Right atrium auricular region (tissue), 2 donors: ENCODE measurements at regions not wholly inside any gene's neighbourhood (a gene's known extent, or its start where the extent isn't known, plus 50 kb on each side); places are given as distances from the start of the nearest gene placed in this dataset.

Source experiments
- DNase-seq: peaks from one replicate; pipeline ENCODE4 v3.0.0-alpha.2; 2019; ENCODE audit warnings: low spot score
- H3K27ac ChIP-seq, 2 donors: fragments of 200-600 bp; sonication (generic); 1 replicate in 1 of 2; 2 replicates in 1 of 2; pipeline ENCODE4 v1.5.1; 2016 to 2019
- H3K27me3 ChIP-seq, 2 donors: fragments of 200-600 bp; sonication (generic); one replicate each; pipeline versions ENCODE4 v1.5.1 to v1.6.0; 2017 to 2019
- H3K36me3 ChIP-seq: fragments of 200-600 bp; sonication (generic); one replicate; pipeline ENCODE4 v1.5.1; 2016
- H3K4me1 ChIP-seq, 2 donors: fragments of 200-600 bp; sonication (generic); one replicate each; pipeline versions ENCODE4 v1.5.1 to v1.6.0; 2017 to 2019
- H3K4me3 ChIP-seq, 2 donors: fragments of 200-600 bp; sonication (generic); 1 replicate in 1 of 2; 2 replicates in 1 of 2; pipeline ENCODE4 v1.5.1; 2017 to 2019; ENCODE audit warnings: mild to moderate bottlenecking in 1 of 2, moderate library complexity in 1 of 2
- H3K9me3 ChIP-seq, 2 donors: fragments of 200-600 bp; sonication (generic); one replicate each; pipeline ENCODE4 v1.5.1; 2019
- TF ChIP-seq, protein P1 (sequence below), 2 donors: fragments of 200-600 bp; sonication (generic); IDR thresholded peaks; one replicate each; pipeline ENCODE4 v1.5.1; 2019; ENCODE audit warnings: antibody characterized with exemption in 2 of 2

- no peak for DNase-seq
- Histone ChIP-seq H3K4me1 (no peaks in the 10 kb centered on the region), H3K27ac (no peak overlapping the region), H3K27me3 (no peaks in the 10 kb centered on the region), H3K9me3 (no peaks in the 10 kb centered on the region), H3K36me3 (no peaks in the 10 kb centered on the region), H3K4me3 (no peak overlapping the region)
- TF ChIP-seq, protein P1, sequence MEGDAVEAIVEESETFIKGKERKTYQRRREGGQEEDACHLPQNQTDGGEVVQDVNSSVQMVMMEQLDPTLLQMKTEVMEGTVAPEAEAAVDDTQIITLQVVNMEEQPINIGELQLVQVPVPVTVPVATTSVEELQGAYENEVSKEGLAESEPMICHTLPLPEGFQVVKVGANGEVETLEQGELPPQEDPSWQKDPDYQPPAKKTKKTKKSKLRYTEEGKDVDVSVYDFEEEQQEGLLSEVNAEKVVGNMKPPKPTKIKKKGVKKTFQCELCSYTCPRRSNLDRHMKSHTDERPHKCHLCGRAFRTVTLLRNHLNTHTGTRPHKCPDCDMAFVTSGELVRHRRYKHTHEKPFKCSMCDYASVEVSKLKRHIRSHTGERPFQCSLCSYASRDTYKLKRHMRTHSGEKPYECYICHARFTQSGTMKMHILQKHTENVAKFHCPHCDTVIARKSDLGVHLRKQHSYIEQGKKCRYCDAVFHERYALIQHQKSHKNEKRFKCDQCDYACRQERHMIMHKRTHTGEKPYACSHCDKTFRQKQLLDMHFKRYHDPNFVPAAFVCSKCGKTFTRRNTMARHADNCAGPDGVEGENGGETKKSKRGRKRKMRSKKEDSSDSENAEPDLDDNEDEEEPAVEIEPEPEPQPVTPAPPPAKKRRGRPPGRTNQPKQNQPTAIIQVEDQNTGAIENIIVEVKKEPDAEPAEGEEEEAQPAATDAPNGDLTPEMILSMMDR (IDR thresholded peaks at IDR 0.05): no peak
These were observed 56.5 kb downstream of the CT47B1 start for GRCh38 chrX:120819126-120819525.

- Histone ChIP-seq H3K4me1 (no peaks in the 10 kb centered on the region), H3K36me3 (no peaks in the 10 kb centered on the region), H3K9me3 (peaks cover 0 to 3% of the 10 kb centered on the region in 2 donors), H3K27ac (no peak overlapping the region), H3K27me3 (no peaks in the 10 kb centered on the region), H3K4me3 (no peak overlapping the region)
- TF ChIP-seq, protein P1 (IDR thresholded peaks at IDR 0.05): no peak
- no peak for DNase-seq
These were observed 61.7 kb downstream of the CT47B1 start for GRCh38 chrX:120813982-120814381.

DNA sequence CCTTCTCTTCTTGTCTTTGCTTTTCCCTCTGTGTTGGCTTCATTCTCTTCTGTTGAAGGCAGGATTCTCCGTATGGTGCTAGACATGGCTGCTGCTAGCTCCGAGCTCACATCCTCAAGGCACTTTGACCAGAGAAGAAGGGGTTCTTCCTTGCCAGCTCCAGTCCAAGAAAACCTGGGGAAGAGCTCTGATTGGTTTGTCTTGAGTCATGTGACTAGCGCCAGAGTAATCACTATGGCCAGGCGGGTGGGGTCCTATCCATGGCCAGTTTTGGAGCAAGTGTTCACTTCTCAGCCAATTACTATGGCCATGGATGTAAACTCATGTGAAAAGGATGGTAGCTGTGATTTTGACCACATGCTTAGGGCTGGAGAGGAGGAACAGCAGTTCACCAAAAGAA, 74.2 kb downstream of the CT47B1 start:
- H3K27me3 ChIP-seq: no peaks in the 10 kb centered on the region
- H3K36me3 ChIP-seq: no peaks in the 10 kb centered on the region
- no peak for DNase-seq

DNA sequence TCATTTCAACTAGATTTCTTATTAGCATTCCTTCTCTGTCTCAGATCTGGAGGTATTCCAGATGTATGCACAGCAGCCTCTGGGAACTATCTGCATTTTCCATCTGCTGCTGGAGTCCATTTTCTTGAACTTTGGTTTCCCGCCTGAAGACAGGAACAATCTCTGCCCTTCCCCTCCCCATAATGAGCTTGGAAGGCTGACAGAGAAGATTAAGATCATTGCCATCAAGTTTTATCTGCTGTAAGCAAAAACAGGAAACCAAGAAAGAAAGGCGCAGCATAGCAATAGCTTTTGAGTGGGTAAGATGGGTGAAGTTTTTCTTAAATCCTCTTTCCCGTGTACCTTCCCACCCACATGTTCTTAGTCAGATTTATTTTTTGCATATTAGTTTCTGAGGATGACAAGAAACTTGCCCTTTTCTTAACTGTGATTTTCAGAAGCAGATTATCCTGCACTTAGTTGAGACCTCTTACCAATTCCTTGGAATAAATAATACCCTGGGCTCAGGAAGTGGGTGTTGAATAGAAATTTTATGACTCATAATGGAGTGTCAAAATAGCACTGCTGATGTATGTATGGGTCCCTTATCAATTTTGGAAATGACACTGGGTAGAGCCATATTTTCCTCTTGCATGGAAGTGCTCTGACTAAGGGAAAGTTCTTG, 78.3 kb downstream of the CT47B1 start:
- DNase-seq: no peak
- H3K27ac ChIP-seq: peak overlapping the region in 1 of 2 donors; percentile 31
- no peak overlapping the region for H3K4me3 ChIP-seq
- no peaks in the 10 kb centered on the region for H3K27me3 ChIP-seq
- H3K36me3 ChIP-seq: no peaks in the 10 kb centered on the region
- H3K9me3 ChIP-seq: no peaks in the 10 kb centered on the region
- TF ChIP-seq, protein P1 (IDR thresholded peaks at IDR 0.05): no peak
- H3K4me1 ChIP-seq: no peaks in the 10 kb centered on the region

More for the DNA sequence above, 74.2 kb downstream of the CT47B1 start:
- TF ChIP-seq, protein P1 (IDR thresholded peaks at IDR 0.05): no peak
- H3K27ac ChIP-seq: no peak overlapping the region
- H3K4me3 ChIP-seq: no peak overlapping the region
- no peaks in the 10 kb centered on the region for H3K9me3 ChIP-seq
- H3K4me1 ChIP-seq: no peaks in the 10 kb centered on the region

- TF ChIP-seq, protein P1 (IDR thresholded peaks at IDR 0.05): no peak
- Histone ChIP-seq H3K27me3 (no peaks in the 10 kb centered on the region), H3K4me3 (no peak overlapping the region), H3K9me3 (no peaks in the 10 kb centered on the region), H3K4me1 (no peaks in the 10 kb centered on the region), H3K27ac (peak overlapping the region in 1 of 2 donors; percentile 22), H3K36me3 (no peaks in the 10 kb centered on the region)
- DNase-seq: no peak
These were observed 80.4 kb downstream of the CT47B1 start for GRCh38 chrX:120795301-120795700.

DNA sequence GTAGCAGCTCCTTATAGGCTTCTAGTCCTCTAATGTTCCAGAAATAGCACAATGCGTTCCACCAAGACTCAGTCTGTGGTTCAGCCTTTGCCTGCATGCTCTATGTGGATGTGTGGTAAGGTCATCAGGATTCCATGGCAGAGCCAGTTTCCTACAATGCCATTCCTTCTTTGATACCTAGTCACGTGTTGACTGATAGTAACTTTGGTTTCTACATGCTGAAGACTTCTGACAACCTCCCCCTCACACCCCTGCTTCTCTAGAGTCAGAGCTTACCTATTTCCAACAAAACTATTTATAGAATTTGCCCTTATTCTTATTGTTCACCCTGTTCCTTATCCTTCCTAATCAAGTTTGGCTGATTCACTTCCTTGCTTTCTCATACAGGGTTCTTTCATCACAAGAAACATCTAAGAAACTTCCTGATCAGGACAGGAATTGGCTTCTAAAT, 81.1 kb downstream of the CT47B1 start:
- H3K4me1 ChIP-seq: no peaks in the 10 kb centered on the region
- no peak for DNase-seq
- TF ChIP-seq, protein P1 (IDR thresholded peaks at IDR 0.05): no peak
- H3K27me3 ChIP-seq: no peaks in the 10 kb centered on the region
- H3K27ac ChIP-seq: no peak overlapping the region
- H3K9me3 ChIP-seq: no peaks in the 10 kb centered on the region
- no peak overlapping the region for H3K4me3 ChIP-seq
- no peaks in the 10 kb centered on the region for H3K36me3 ChIP-seq
